ENCODE measurements at regions not wholly inside any gene's neighbourhood (a gene's known extent, or its start where the extent isn't known, plus 50 kb on each side); places are given as distances from the start of the nearest gene placed in this dataset.

DNA sequence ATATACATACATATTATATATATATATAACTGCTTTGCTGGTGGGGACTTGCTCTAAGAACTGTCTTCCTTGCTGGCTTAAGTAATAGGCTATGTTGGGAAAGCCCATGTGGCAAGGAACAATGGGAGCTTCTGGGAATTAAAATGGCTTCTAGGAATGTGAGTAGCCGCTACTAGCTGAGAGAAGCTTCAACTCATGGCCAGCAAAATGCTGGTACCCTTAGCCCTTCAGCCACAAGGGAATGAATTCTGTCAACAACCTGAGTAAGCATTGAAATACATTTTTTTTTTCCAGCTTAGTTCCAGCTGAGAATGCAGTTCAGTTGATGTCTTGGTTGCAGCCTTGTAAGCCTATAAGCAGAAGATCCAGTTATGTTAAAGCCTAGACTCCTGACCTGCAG, 911.7 kb upstream of the MAP3K7 start:
- TF ChIP-seq YY1 (IDR thresholded peaks at IDR 0.05; ENCODE audit: insufficient read depth, insufficient read length), result no peak
- no peak for TF ChIP-seq SUZ12 (IDR thresholded peaks at IDR 0.05; ENCODE audit: extremely low read depth, insufficient read depth, insufficient read length)
- no peak for TF ChIP-seq ZNF274 (IDR thresholded peaks at IDR 0.05; ENCODE audit: low read depth, low read length)
